Astrocyte (in vitro differentiated cells and primary cell): ENCODE measurements at regions not wholly inside any gene's neighbourhood (a gene's known extent, or its start where the extent isn't known, plus 50 kb on each side); places are given as distances from the start of the nearest gene placed in this dataset.
"Not testable (repeated sequence)": the region's sequence is repeated elsewhere in the genome, so short reads cannot be mapped to it uniquely, and the experiment has no call there.

ENCODE experiments used
- DNase-seq: peaks from one replicate; pipeline ENCODE4 v3.0.0-alpha.2; 2010; ENCODE audit warnings: low read depth
- FAIRE-seq: peaks from 2 replicates; lab custom pipeline; 2011; peaks lifted over from hg19 to GRCh38; lab: Jason Lieb, UNC
- H2AFZ ChIP-seq: 2 replicates; pipeline ENCODE4 v1.6.0; 2012; ENCODE audit warnings: low read depth, low read length, inconsistent platforms
- H3K27ac ChIP-seq: 2 replicates; pipeline ENCODE4 v1.5.1; 2011; ENCODE audit warnings: low read depth, low read length, inconsistent platforms
- H3K27me3 ChIP-seq: 2 replicates; pipeline ENCODE4 v1.6.0; 2011; ENCODE audit warnings: low read length, inconsistent platforms; ENCODE audit not compliant: insufficient read depth
- H3K36me3 ChIP-seq: 2 replicates; pipeline ENCODE4 v1.5.1; 2011; ENCODE audit warnings: low read length, inconsistent platforms; ENCODE audit not compliant: insufficient read depth
- H3K4me1 ChIP-seq: 2 replicates; pipeline ENCODE4 v1.5.1; 2011; ENCODE audit warnings: low read length, inconsistent platforms; ENCODE audit not compliant: insufficient read depth
- H3K4me2 ChIP-seq: 2 replicates; pipeline ENCODE4 v1.6.0; 2012; ENCODE audit warnings: low read length, inconsistent platforms
- H3K4me3 ChIP-seq: 2 replicates; pipeline ENCODE4 v1.5.1; 2011; ENCODE audit warnings: low read depth, mild to moderate bottlenecking, low read length, inconsistent platforms; ENCODE audit not compliant: insufficient read depth
- H3K79me2 ChIP-seq: 2 replicates; pipeline ENCODE4 v1.6.0; 2012; ENCODE audit warnings: mild to moderate bottlenecking, low read length, inconsistent platforms; ENCODE audit not compliant: insufficient read depth
- H3K9ac ChIP-seq: 2 replicates; pipeline ENCODE4 v1.6.0; 2012; ENCODE audit warnings: mild to moderate bottlenecking, low read length, inconsistent platforms
- H3K9me3 ChIP-seq: 2 replicates; pipeline ENCODE4 v1.5.1; 2012; ENCODE audit warnings: low read depth, mild to moderate bottlenecking, low read length, inconsistent platforms; ENCODE audit not compliant: insufficient read depth
- H4K20me1 ChIP-seq: 2 replicates; pipeline ENCODE4 v1.6.0; 2012; ENCODE audit warnings: low read length, inconsistent platforms; ENCODE audit not compliant: insufficient read depth
- H3K27ac Mint-ChIP-seq: one replicate; pipeline ENCODE4 v1.8.0; 2021; ENCODE audit warnings: mild to moderate bottlenecking, mixed read lengths; ENCODE audit not compliant: unreplicated experiment
- H3K27me3 Mint-ChIP-seq: one replicate; pipeline ENCODE4 v1.8.0; 2021; ENCODE audit warnings: low read depth, mixed read lengths; ENCODE audit not compliant: unreplicated experiment
- H3K36me3 Mint-ChIP-seq: one replicate; pipeline ENCODE4 v1.8.0; 2021; ENCODE audit warnings: low read depth, mixed read lengths; ENCODE audit not compliant: unreplicated experiment
- H3K4me1 Mint-ChIP-seq: one replicate; pipeline ENCODE4 v1.8.0; 2021; ENCODE audit warnings: low read depth, mixed read lengths; ENCODE audit not compliant: unreplicated experiment
- H3K4me3 Mint-ChIP-seq: one replicate; pipeline ENCODE4 v1.8.0; 2021; ENCODE audit warnings: mild to moderate bottlenecking, moderate library complexity, mixed read lengths; ENCODE audit not compliant: unreplicated experiment
- H3K9me3 Mint-ChIP-seq: one replicate; pipeline ENCODE4 v1.8.0; 2021; ENCODE audit warnings: mild to moderate bottlenecking, mixed read lengths; ENCODE audit not compliant: unreplicated experiment

GRCh38 chr2:87263868-87264518 is 242.3 kb upstream of the PLGLB1 start:
- H3K4me3 ChIP-seq, H2AFZ ChIP-seq, H3K27me3 Mint-ChIP-seq, H4K20me1 ChIP-seq, H3K79me2 ChIP-seq, H3K9ac ChIP-seq, H3K27ac Mint-ChIP-seq, H3K4me1 Mint-ChIP-seq, H3K4me2 ChIP-seq, H3K27me3 ChIP-seq, H3K27ac ChIP-seq, H3K9me3 Mint-ChIP-seq, H3K4me3 Mint-ChIP-seq, H3K9me3 ChIP-seq, H3K4me1 ChIP-seq, H3K36me3 ChIP-seq, DNase-seq, H3K36me3 Mint-ChIP-seq, FAIRE-seq: not testable (repeated sequence)

GRCh38 chr2:87275192-87275591 is 253.5 kb upstream of the PLGLB1 start:
- not testable (repeated sequence) for H3K9me3 Mint-ChIP-seq, H2AFZ ChIP-seq, H3K27ac ChIP-seq, DNase-seq, H3K36me3 Mint-ChIP-seq, H3K4me1 Mint-ChIP-seq, H3K36me3 ChIP-seq, H3K4me3 ChIP-seq, H3K27ac Mint-ChIP-seq, H3K27me3 Mint-ChIP-seq, H3K4me2 ChIP-seq, H3K4me3 Mint-ChIP-seq, H4K20me1 ChIP-seq, FAIRE-seq, H3K79me2 ChIP-seq, H3K27me3 ChIP-seq, H3K9me3 ChIP-seq, H3K9ac ChIP-seq, H3K4me1 ChIP-seq

GRCh38 chr2:87275974-87276629 is 254.5 kb upstream of the PLGLB1 start:
- H3K4me2 ChIP-seq, H3K4me3 Mint-ChIP-seq, H3K27me3 ChIP-seq, H3K36me3 Mint-ChIP-seq, H3K27ac ChIP-seq, H3K4me3 ChIP-seq, H3K27ac Mint-ChIP-seq, H3K9me3 Mint-ChIP-seq, H3K4me1 Mint-ChIP-seq, H4K20me1 ChIP-seq, H3K79me2 ChIP-seq, H3K27me3 Mint-ChIP-seq, H3K9me3 ChIP-seq, FAIRE-seq, H3K36me3 ChIP-seq, H3K9ac ChIP-seq, DNase-seq, H2AFZ ChIP-seq, H3K4me1 ChIP-seq: not testable (repeated sequence)

GRCh38 chr2:87276673-87277072 is 255.0 kb upstream of the PLGLB1 start:
- FAIRE-seq, H3K4me1 Mint-ChIP-seq, H3K4me3 Mint-ChIP-seq, H3K27me3 ChIP-seq, H3K4me2 ChIP-seq, H2AFZ ChIP-seq, DNase-seq, H3K9ac ChIP-seq, H3K27me3 Mint-ChIP-seq, H3K27ac Mint-ChIP-seq, H3K9me3 ChIP-seq, H3K4me3 ChIP-seq, H3K4me1 ChIP-seq, H3K27ac ChIP-seq, H3K36me3 Mint-ChIP-seq, H3K79me2 ChIP-seq, H4K20me1 ChIP-seq, H3K9me3 Mint-ChIP-seq, H3K36me3 ChIP-seq: not testable (repeated sequence)

- H3K4me2 ChIP-seq, H3K4me1 Mint-ChIP-seq, H3K9ac ChIP-seq, H3K36me3 ChIP-seq, H3K27ac Mint-ChIP-seq, H4K20me1 ChIP-seq, H2AFZ ChIP-seq, FAIRE-seq, H3K9me3 ChIP-seq, H3K27me3 Mint-ChIP-seq, DNase-seq, H3K4me3 ChIP-seq, H3K27ac ChIP-seq, H3K27me3 ChIP-seq, H3K79me2 ChIP-seq, H3K4me1 ChIP-seq, H3K36me3 Mint-ChIP-seq, H3K9me3 Mint-ChIP-seq, H3K4me3 Mint-ChIP-seq: not testable (repeated sequence)
Measured at GRCh38 chr2:87277734-87278133, 256.1 kb upstream of the PLGLB1 start.

GRCh38 chr2:87280596-87281355 is 259.1 kb upstream of the PLGLB1 start:
- H3K27me3 Mint-ChIP-seq, H3K27me3 ChIP-seq, H3K79me2 ChIP-seq, H3K4me2 ChIP-seq, DNase-seq, H3K27ac ChIP-seq, H3K9me3 Mint-ChIP-seq, H3K9ac ChIP-seq, H3K4me1 ChIP-seq, H3K4me1 Mint-ChIP-seq, H3K4me3 Mint-ChIP-seq, H4K20me1 ChIP-seq, H3K27ac Mint-ChIP-seq, H3K4me3 ChIP-seq, H3K9me3 ChIP-seq, FAIRE-seq, H2AFZ ChIP-seq, H3K36me3 ChIP-seq, H3K36me3 Mint-ChIP-seq: not testable (repeated sequence)
